Panc1 (cell line): ENCODE measurements at regions not wholly inside any gene's neighbourhood (a gene's known extent, or its start where the extent isn't known, plus 50 kb on each side); places are given as distances from the start of the nearest gene placed in this dataset.

Source experiments
- ATAC-seq: fragments of 200-7000 bp; cut with Tn5 transposase; 2 replicates; pipeline ENCODE4 v1.9.1; 2020; ENCODE audit warnings: mild to moderate bottlenecking, moderate library complexity
- BruUV-seq: library from RNA; stranded (reverse); fragments of 400-500 nt; replicated peaks from 2 replicates; lab custom pipeline; 2021; lab: Mats Ljungman, UMichigan
- CTCF ChIA-PET: fragments of 300-600 bp; sonication (Branson Sonifier 250); formaldehyde crosslinking; loops from one replicate; lab custom pipeline; 2022; ENCODE audit warnings: antibody characterized with exemption; lab: Charles Lee
- POLR2A ChIA-PET: fragments of 300-600 bp; sonication (Branson Sonifier 250); formaldehyde crosslinking; loops from one replicate; lab custom pipeline; 2022; ENCODE audit warnings: antibody characterized with exemption; lab: Charles Lee
- DNase-seq: peaks from one replicate; pipeline ENCODE4 v3.0.0-alpha.2; 2010; ENCODE audit warnings: low read depth, low spot score
- H3K27ac ChIP-seq: 2 replicates; pipeline ENCODE4 v1.5.1; 2011; ENCODE audit warnings: mild to moderate bottlenecking, low read length, inconsistent platforms
- H3K27me3 ChIP-seq: fragments of 200-500 bp; sonication (Bioruptor generic); 2 replicates; pipeline ENCODE4 v1.6.0; 2014; ENCODE audit warnings: low read length, inconsistent platforms; ENCODE audit not compliant: control insufficient read depth, insufficient read depth
- H3K36me3 ChIP-seq: fragments of 200-500 bp; sonication (Bioruptor generic); 2 replicates; pipeline ENCODE4 v1.5.1; 2014; ENCODE audit warnings: inconsistent platforms, mild to moderate bottlenecking, low read length, moderate library complexity; ENCODE audit not compliant: control insufficient read depth, insufficient read depth
- H3K4me1 ChIP-seq: 2 replicates; pipeline ENCODE4 v1.5.1; 2011; ENCODE audit warnings: inconsistent platforms, mild to moderate bottlenecking, low read length, moderate library complexity; ENCODE audit not compliant: control insufficient read depth, insufficient read depth
- H3K4me3 ChIP-seq, 2 experiments: 2 replicates each; pipeline ENCODE4 v1.5.1; 2011 to 2012; ENCODE audit warnings: low read depth in 2 of 2, low read length in 2 of 2, mild to moderate bottlenecking in 2 of 2, inconsistent platforms in 1 of 2, moderate library complexity in 1 of 2
- H3K9me3 ChIP-seq: fragments of 200-500 bp; sonication (Bioruptor generic); 2 replicates; pipeline ENCODE4 v1.5.1; 2014; ENCODE audit warnings: low read depth, mild to moderate bottlenecking, inconsistent platforms, low read length, moderate library complexity; ENCODE audit not compliant: control insufficient read depth, insufficient read depth
- POLR2AphosphoS5 ChIP-seq: IDR thresholded peaks from 2 replicates; pipeline ENCODE4 v1.6.1; 2012; ENCODE audit warnings: mild to moderate bottlenecking, low read depth, low read length, moderate library complexity
- REST ChIP-seq, 2 experiments: IDR thresholded peaks; 2 replicates each; pipeline ENCODE4 v1.6.1; 2011 to 2012; ENCODE audit warnings: low read depth in 2 of 2, control low read depth in 1 of 2, low read length in 1 of 2, mild to moderate bottlenecking in 1 of 2, moderate library complexity in 1 of 2; ENCODE audit not compliant: insufficient read depth in 1 of 2
- SIN3A ChIP-seq: IDR thresholded peaks from 2 replicates; pipeline ENCODE4 v1.6.1; 2012; ENCODE audit warnings: low read depth, mild to moderate bottlenecking, low read length, moderate library complexity, borderline replicate concordance; ENCODE audit not compliant: insufficient read depth
- TCF7L2 ChIP-seq: IDR thresholded peaks from 2 replicates; pipeline ENCODE4 v1.6.1; 2011; ENCODE audit warnings: mild to moderate bottlenecking, low read depth, low read length, inconsistent platforms
- in situ Hi-C: cut with HindIII; loops from 2 replicates; pipeline ENCODE4 v1.10.0; 2016; ENCODE audit warnings: low sequenced_read_pairs, low pct_unique_long_range_greater_than_20kb
- intact Hi-C: fragments of 100-400 bp; cut with micrococcal nuclease; formaldehyde crosslinking; loops from one replicate; pipeline ENCODE4 v1.10.0; 2022; ENCODE audit not compliant: unreplicated experiment
- TF ChIP-seq, protein P1 (sequence below): fragments of 450-650 bp; IDR thresholded peaks from 2 replicates; pipeline ENCODE4 v1.5.1; 2017; ENCODE audit warnings: mild to moderate bottlenecking

DNA sequence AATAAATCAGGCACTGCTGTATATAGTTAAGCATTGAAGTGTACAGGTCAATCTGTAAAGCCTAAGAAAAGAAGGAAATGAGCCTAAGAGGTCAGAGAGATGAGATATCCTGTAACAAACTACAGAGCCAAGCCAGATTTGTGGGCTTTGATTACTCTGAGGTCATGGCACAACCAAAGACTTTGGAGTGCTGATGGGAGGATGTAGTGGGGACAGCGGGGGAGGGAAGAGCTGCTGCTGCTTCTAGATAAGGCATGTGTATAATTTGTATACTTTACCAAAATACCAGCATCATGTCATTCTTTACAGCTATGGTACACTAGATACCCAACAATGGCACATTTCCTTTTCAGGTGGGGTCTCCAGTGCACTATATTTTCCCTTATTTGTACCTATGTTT is 102.5 kb downstream of the OGFRL1 start:
- no TSS peak for BruUV-seq
- no peak for ATAC-seq
- no peak overlapping the region for H3K4me3 ChIP-seq
- peaks cover 88% of the 10 kb centered on the region for H3K4me1 ChIP-seq
- in situ Hi-C loops (no loop called here), intact Hi-C loops (no loop called here)
- POLR2A ChIA-PET = no interaction called here
- peak overlapping the region; percentile 69 for H3K27ac ChIP-seq
- TF ChIP-seq REST (IDR thresholded peaks at IDR 0.05; ENCODE audit: insufficient read depth in 1 of 2, low read depth in 2 of 2, low read length in 1 of 2) = no peak
- no peak for TF ChIP-seq POLR2AphosphoS5
- no peak for TF ChIP-seq TCF7L2
- TF ChIP-seq, protein P1, sequence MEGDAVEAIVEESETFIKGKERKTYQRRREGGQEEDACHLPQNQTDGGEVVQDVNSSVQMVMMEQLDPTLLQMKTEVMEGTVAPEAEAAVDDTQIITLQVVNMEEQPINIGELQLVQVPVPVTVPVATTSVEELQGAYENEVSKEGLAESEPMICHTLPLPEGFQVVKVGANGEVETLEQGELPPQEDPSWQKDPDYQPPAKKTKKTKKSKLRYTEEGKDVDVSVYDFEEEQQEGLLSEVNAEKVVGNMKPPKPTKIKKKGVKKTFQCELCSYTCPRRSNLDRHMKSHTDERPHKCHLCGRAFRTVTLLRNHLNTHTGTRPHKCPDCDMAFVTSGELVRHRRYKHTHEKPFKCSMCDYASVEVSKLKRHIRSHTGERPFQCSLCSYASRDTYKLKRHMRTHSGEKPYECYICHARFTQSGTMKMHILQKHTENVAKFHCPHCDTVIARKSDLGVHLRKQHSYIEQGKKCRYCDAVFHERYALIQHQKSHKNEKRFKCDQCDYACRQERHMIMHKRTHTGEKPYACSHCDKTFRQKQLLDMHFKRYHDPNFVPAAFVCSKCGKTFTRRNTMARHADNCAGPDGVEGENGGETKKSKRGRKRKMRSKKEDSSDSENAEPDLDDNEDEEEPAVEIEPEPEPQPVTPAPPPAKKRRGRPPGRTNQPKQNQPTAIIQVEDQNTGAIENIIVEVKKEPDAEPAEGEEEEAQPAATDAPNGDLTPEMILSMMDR = no peak
- TF ChIP-seq SIN3A = no peak
- H3K9me3 ChIP-seq = no peaks in the 10 kb centered on the region
- no peak for DNase-seq
- no peaks in the 10 kb centered on the region for H3K27me3 ChIP-seq
- CTCF ChIA-PET = interaction anchor here (0.7 kb wide), 1 partner anchor 119 kb away, joined by 9 read pairs; no protein-coding TSS in a partner anchor
- H3K36me3 ChIP-seq = peaks cover 6% of the 10 kb centered on the region

DNA sequence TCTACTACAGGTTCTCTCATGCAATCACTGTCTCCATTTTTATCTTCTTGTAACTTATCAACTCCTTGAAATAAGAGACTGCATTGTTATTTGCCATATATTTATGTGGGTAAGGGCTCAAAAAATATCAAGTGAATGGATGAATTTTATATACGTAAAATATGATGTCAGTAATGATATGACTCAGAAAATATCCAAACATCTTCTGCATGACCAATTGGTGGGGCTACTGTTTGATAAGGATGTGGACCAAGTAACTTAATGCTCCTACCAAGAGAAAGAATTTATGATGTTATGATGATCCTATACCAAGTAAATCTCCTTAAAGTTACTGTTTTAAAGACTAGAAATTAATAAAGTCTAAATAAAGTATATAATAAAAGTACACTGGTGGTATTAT is 103.7 kb downstream of the OGFRL1 start:
- H3K4me3 ChIP-seq = no peak overlapping the region
- peaks cover 87% of the 10 kb centered on the region for H3K4me1 ChIP-seq
- in situ Hi-C loops = no loop called here
- CTCF ChIA-PET = no interaction called here
- POLR2A ChIA-PET = interaction anchor here (0.5 to 0.6 kb wide), 2 partner anchors 25 to 1171 kb away, joined by 3 read pairs; no protein-coding TSS in a partner anchor
- H3K27me3 ChIP-seq = no peaks in the 10 kb centered on the region
- H3K9me3 ChIP-seq = no peaks in the 10 kb centered on the region
- peak overlapping the region; percentile 69 for H3K27ac ChIP-seq
- no peak for ATAC-seq
- peaks cover 5% of the 10 kb centered on the region for H3K36me3 ChIP-seq
- DNase-seq = no peak
- BruUV-seq = no TSS peak
- TF ChIP-seq TCF7L2 (no peak), SIN3A (no peak)
- intact Hi-C loops = no loop called here

GRCh38 chr6:71393471-71393870 is 104.9 kb downstream of the OGFRL1 start:
- no peak overlapping the region for H3K4me3 ChIP-seq
- TF ChIP-seq SIN3A = no peak
- no peak for TF ChIP-seq TCF7L2
- no peak for TF ChIP-seq POLR2AphosphoS5
- TF ChIP-seq REST (IDR thresholded peaks at IDR 0.05; ENCODE audit: insufficient read depth in 1 of 2, low read depth in 2 of 2, low read length in 1 of 2) = no peak
- TF ChIP-seq, protein P1 = no peak
- in situ Hi-C loops = no loop called here

More at GRCh38 chr6:71393471-71393870, 104.9 kb downstream of the OGFRL1 start:
- Histone ChIP-seq H3K27ac (peak overlapping the region; percentile 51), H3K27me3 (no peaks in the 10 kb centered on the region), H3K36me3 (0 out of 2 replicates have a peak, but pooled peaks cover 4% of the 10 kb centered on the region), H3K9me3 (no peaks in the 10 kb centered on the region), H3K4me1 (peaks cover 79% of the 10 kb centered on the region)
- CTCF ChIA-PET = no interaction called here
- ATAC-seq (0 out of 2 replicates have a peak, but pooled peaks have one; percentile 19), DNase-seq (no peak)
- POLR2A ChIA-PET = interaction anchor here (0.6 kb wide), 1 partner anchor 105 kb away, joined by 4 read pairs; the partner anchor contains the start of gene OGFRL1
- no TSS peak for BruUV-seq
- intact Hi-C loops = no loop called here
